ENCODE measurements at regions not wholly inside any gene's neighbourhood (a gene's known extent, or its start where the extent isn't known, plus 50 kb on each side); places are given as distances from the start of the nearest gene placed in this dataset.

DNA sequence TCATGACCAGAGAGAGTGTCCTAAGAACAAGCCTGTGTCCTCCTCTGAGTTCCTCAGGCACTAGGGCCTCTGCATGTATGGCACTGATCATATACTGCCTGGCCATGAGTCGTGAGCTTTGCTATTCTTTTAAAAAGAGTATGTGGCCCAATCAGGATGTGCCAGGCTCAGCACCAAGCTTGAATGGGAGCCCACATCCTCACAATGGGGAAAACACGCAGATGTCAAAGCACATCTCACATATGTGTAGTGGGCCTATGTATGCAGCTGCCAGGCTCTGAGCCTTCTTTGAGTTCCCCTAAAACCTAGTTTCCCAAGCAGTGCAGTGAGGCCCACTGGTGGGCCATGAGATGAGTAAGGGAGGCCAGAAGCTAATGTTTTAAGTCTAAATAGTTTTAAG, 69.9 kb upstream of the SLC1A4 start (continued):
- TF ChIP-seq, protein P1, sequence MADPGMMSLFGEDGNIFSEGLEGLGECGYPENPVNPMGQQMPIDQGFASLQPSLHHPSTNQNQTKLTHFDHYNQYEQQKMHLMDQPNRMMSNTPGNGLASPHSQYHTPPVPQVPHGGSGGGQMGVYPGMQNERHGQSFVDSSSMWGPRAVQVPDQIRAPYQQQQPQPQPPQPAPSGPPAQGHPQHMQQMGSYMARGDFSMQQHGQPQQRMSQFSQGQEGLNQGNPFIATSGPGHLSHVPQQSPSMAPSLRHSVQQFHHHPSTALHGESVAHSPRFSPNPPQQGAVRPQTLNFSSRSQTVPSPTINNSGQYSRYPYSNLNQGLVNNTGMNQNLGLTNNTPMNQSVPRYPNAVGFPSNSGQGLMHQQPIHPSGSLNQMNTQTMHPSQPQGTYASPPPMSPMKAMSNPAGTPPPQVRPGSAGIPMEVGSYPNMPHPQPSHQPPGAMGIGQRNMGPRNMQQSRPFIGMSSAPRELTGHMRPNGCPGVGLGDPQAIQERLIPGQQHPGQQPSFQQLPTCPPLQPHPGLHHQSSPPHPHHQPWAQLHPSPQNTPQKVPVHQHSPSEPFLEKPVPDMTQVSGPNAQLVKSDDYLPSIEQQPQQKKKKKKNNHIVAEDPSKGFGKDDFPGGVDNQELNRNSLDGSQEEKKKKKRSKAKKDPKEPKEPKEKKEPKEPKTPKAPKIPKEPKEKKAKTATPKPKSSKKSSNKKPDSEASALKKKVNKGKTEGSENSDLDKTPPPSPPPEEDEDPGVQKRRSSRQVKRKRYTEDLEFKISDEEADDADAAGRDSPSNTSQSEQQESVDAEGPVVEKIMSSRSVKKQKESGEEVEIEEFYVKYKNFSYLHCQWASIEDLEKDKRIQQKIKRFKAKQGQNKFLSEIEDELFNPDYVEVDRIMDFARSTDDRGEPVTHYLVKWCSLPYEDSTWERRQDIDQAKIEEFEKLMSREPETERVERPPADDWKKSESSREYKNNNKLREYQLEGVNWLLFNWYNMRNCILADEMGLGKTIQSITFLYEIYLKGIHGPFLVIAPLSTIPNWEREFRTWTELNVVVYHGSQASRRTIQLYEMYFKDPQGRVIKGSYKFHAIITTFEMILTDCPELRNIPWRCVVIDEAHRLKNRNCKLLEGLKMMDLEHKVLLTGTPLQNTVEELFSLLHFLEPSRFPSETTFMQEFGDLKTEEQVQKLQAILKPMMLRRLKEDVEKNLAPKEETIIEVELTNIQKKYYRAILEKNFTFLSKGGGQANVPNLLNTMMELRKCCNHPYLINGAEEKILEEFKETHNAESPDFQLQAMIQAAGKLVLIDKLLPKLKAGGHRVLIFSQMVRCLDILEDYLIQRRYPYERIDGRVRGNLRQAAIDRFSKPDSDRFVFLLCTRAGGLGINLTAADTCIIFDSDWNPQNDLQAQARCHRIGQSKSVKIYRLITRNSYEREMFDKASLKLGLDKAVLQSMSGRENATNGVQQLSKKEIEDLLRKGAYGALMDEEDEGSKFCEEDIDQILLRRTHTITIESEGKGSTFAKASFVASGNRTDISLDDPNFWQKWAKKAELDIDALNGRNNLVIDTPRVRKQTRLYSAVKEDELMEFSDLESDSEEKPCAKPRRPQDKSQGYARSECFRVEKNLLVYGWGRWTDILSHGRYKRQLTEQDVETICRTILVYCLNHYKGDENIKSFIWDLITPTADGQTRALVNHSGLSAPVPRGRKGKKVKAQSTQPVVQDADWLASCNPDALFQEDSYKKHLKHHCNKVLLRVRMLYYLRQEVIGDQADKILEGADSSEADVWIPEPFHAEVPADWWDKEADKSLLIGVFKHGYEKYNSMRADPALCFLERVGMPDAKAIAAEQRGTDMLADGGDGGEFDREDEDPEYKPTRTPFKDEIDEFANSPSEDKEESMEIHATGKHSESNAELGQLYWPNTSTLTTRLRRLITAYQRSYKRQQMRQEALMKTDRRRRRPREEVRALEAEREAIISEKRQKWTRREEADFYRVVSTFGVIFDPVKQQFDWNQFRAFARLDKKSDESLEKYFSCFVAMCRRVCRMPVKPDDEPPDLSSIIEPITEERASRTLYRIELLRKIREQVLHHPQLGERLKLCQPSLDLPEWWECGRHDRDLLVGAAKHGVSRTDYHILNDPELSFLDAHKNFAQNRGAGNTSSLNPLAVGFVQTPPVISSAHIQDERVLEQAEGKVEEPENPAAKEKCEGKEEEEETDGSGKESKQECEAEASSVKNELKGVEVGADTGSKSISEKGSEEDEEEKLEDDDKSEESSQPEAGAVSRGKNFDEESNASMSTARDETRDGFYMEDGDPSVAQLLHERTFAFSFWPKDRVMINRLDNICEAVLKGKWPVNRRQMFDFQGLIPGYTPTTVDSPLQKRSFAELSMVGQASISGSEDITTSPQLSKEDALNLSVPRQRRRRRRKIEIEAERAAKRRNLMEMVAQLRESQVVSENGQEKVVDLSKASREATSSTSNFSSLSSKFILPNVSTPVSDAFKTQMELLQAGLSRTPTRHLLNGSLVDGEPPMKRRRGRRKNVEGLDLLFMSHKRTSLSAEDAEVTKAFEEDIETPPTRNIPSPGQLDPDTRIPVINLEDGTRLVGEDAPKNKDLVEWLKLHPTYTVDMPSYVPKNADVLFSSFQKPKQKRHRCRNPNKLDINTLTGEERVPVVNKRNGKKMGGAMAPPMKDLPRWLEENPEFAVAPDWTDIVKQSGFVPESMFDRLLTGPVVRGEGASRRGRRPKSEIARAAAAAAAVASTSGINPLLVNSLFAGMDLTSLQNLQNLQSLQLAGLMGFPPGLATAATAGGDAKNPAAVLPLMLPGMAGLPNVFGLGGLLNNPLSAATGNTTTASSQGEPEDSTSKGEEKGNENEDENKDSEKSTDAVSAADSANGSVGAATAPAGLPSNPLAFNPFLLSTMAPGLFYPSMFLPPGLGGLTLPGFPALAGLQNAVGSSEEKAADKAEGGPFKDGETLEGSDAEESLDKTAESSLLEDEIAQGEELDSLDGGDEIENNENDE (IDR thresholded peaks at IDR 0.05; ENCODE audit: insufficient replicate concordance, low read length) = no peak
- TF ChIP-seq KDM1A (IDR thresholded peaks at IDR 0.05; ENCODE audit: borderline replicate concordance, low read length) (no peak), TCF12 (IDR thresholded peaks at IDR 0.05; ENCODE audit: low read depth, low read length) (no peak), ASH2L (IDR thresholded peaks at IDR 0.05; ENCODE audit: low read length) (no peak), GABPA (IDR thresholded peaks at IDR 0.05; ENCODE audit: borderline replicate concordance, insufficient read depth, low read length) (no peak), CREB1 (IDR thresholded peaks at IDR 0.05) (no peak), BACH1 (IDR thresholded peaks at IDR 0.05; ENCODE audit: low read length) (no peak), SP2 (IDR thresholded peaks at IDR 0.05; ENCODE audit: low read length) (no peak), SIN3A (conservative IDR thresholded peaks at IDR 0.05 in 1 of 2, IDR thresholded peaks at IDR 0.05 in 1 of 2; ENCODE audit: low read depth in 1 of 2, low read length in 2 of 2) (no peak), KDM5A (IDR thresholded peaks at IDR 0.05; ENCODE audit: low read length) (no peak)

All from H1 (cell line).